Activated CD4-positive, alpha-beta T cell treated with anti-CD3 and anti-CD28 coated beads, Interleukin-2, amount 50 U/mL, for 4 hours (primary cell): ENCODE measurements at regions not wholly inside any gene's neighbourhood (a gene's known extent, or its start where the extent isn't known, plus 50 kb on each side); places are given as distances from the start of the nearest gene placed in this dataset.

Experiments
- DNase-seq, 2 experiments: peaks; one replicate each; pipeline ENCODE4 v3.0.0-alpha.2; 2020

GRCh38 chr4:110900213-110900769 is 277.4 kb upstream of the PITX2 start:
- no peak for DNase-seq

GRCh38 chr4:110902500-110902899 is 279.6 kb upstream of the PITX2 start:
- DNase-seq, result no peak

DNA sequence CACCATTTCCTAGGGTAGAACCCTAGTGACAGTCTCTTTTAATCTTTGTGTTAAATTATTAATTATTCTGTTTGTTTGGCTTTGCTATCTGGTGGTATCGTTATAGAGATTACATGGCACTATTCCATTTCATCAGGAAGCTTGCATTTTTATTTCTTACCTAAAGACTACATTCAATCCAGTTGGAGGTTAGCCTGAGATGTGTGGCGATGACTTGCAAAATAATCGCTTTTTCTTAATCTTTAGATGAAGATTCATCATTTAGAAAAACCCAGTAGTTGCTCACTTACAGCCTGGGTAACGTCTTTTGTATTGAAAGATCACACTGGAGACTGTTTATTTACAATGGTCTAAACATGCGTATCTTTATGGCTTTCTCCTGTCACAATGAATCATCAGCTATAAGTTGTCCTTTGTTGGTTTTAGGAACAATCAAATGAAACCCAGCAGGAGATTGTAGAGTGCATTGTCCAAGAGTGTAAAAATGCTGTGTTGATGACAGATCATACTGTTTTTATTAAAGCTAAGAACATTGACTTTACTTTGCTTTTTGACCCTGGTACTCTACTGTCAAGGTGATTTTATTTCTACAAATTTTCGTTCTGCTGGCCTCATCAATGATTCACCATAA is 281.7 kb upstream of the PITX2 start:
- no peak for DNase-seq

GRCh38 chr4:110905367-110905766 is 282.5 kb upstream of the PITX2 start:
- no peak for DNase-seq

GRCh38 chr4:110907801-110908313 is 285.0 kb upstream of the PITX2 start:
- no peak for DNase-seq

GRCh38 chr4:110914791-110915190 is 291.9 kb upstream of the PITX2 start:
- no peak for DNase-seq

DNA sequence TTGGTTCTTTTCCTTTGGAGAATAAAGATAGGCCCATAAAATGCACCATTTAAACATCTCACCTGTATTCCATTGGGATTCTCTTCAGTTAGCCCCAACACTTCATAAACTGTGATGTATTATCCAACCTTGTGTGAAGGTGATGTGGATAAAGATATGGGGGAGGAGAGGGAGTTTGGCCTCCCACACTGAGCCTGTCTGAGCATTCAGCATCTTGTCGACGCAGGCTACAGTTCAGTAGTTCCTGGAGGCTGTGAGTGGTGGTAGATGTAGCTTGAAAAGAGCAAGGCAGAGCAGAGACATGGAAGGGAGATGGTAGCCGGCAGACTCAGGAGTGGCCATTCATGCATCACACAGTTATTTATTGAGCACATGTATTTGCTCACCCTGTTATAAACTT is 292.4 kb upstream of the PITX2 start:
- no peak for DNase-seq

DNA sequence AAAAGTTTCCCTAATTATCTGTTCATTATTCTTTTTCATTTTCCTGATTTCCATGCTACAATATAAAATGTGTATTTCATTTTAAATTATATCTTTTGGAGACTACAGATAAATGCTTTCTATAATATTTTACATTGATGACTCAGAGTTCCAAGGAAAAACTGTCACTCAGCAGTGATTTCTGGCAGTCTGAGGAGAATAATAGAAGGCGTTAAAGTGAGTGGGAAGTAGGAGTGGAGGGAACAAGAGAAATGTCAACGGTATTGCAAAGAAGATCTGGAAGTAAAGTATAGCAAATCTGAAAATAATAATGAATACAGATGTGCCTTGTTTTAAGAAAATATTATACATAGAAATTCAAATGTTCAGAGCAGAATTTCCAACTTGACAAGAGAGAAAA is 293.6 kb upstream of the PITX2 start:
- no peak for DNase-seq

DNA sequence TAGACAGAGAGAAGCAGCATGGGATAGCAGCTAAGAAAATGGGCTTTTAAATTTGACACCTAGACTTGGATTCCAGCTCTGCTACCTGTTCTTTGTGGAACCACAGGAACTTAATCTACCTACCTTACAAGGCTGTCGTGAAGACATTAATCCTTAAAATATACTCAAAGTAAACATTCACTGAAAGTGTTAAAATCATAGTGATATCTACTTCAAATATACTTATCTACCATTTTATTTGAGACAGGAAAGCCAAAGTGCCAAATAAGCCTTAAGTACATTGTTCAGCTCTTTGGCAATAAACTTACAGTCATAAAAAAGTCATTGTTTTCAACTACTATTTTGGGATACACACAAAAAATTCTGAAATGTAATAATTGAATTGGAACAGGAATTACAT is 295.0 kb upstream of the PITX2 start:
- no peak for DNase-seq

DNA sequence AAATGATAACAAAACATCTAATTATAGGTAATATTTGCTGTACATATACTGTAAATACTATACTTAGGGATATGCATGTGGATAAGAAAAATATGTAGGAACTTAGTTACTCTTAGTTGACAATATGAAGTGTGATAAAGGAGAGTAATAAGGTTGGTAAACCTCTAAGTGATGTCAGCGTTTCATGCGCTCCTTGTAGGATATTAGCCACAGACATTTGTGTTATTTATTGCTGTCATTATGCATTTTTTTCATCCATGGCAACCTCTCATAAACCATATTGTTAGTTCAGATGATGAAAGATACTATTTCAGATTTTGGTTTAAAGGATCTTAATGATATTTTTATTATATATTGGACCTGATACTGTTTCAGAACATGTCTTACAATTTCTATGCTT is 298.1 kb upstream of the PITX2 start:
- no peak for DNase-seq

DNA sequence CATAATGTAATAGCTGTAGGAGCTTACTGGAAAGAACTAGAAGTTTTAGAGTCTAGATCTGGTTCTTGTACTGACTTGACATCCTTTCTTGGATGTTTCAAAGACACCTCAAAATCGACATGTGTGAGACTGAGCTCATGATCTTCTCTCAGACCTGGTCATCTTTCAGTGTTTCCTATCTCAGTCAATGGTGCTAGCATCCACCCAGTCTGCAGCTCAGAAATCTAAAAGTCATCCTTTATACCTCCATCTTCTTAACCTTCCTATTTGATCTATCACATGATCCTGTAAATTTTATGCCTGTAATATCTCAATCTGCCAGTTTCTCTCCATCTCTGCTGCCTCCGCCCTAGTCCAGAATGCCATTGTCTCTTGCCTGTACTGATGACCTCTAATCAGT is 301.9 kb upstream of the PITX2 start:
- no peak for DNase-seq

GRCh38 chr4:110926841-110927400 is 304.0 kb upstream of the PITX2 start:
- DNase-seq, result no peak

- DNase-seq, result no peak
Measured at GRCh38 chr4:110933341-110933740, 310.5 kb upstream of the PITX2 start.

GRCh38 chr4:110944501-110944900 is 321.6 kb upstream of the PITX2 start:
- no peak for DNase-seq

DNA sequence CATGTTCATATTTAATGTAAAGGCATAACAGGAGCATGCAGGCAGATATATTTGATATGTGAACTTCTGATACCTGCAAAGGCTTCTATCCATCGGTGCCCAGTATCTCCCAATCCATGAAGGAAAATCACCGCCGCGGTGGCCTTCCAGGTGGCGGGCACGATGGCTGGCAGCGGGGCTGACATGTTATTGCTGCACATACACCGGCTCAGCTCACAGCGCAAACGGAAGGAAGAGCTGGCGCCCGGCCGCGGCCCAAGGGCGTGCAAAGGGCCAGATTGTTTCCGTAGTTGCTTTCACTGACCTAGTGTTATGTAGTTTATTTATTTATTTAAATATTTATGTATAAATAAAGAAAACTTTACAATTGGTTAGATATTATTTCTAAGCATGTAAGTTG is 322.7 kb upstream of the PITX2 start:
- no peak for DNase-seq

GRCh38 chr4:110949542-110949941 is 326.7 kb upstream of the PITX2 start:
- DNase-seq, result no peak

DNA sequence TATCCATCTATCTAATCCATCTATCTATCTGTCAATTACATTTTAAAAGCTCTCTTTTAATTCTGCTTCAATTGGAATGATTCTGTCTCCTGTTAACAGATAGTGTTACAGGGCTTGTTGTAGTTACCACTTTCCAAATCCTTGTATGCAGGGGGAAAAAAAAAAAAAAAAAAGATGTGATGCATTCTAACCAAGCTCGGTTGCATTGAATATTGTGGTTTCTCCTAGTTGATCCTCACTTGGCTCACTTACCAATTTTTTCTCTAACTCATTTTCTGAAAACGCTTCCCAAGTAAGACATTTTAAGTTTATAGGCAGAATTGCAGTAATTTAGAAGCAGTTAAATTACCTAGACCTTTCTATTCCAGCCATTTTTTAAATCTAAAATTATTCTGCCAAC is 327.9 kb upstream of the PITX2 start:
- DNase-seq, result no peak

DNA sequence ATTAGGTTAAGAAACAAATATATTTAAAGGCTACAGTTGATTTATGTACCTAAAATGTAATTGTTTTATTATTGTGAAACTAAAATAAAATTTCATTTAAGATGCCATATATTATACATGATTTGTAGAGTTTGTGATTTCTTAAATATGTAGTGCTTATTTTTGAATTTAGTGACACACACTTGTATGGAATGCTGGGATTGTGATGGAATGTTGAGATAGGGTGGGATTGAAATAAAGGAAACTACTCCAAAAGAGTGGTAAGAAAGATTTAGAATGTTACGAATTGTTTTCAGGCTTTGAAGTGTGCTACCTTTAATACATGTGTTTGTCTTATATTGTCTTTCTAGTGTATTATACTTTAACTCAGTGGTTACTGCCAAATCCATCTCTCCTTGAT is 330.3 kb upstream of the PITX2 start:
- no peak for DNase-seq

- no peak for DNase-seq
Measured at GRCh38 chr4:110953898-110954297, 331.0 kb upstream of the PITX2 start.

DNA sequence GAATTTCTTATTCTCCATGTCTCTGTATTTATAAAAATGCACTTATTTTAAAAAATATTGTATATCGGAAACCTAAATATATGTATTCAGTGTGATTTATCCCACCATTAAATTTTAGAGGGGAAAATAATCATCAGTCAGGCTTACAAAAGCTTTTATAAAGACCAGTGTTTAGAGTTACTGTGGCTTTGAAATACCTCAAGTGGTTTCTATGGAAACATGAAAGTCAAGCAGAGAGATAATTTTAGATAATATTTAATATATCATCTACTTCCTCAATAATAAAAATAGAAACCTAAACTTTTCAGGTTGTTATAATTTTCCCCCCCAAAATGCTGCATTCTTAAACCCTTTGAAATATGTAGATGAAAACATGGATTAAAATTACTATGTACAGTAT is 332.9 kb upstream of the PITX2 start:
- no peak for DNase-seq

DNA sequence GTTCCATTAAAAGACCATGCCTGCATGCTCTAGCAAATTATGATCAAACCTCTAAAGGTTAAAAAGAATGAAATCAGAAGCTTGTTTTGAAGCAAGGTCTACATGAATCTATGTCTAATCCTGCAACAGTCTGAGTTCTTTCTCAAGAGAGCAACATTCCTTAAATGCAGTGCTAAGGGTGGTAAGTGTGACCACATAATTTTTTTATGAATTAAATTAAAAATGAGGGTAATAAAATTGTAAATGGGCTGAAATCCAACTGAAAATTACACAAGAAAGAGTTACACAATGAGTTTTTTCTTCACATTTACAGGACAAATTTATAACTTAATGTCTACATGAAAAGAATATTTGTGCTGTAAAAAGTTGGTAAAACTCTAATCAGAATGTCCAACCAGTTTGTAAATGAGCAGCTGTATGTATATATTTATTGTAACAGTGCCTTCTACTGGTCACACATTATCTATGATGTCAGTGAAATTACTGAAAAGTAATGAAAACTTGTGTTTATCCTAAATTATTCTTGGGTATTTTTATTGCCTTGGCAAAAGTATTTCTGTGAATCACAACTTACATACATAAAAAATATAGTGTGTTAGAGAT is 336.3 kb upstream of the PITX2 start:
- no peak for DNase-seq

DNA sequence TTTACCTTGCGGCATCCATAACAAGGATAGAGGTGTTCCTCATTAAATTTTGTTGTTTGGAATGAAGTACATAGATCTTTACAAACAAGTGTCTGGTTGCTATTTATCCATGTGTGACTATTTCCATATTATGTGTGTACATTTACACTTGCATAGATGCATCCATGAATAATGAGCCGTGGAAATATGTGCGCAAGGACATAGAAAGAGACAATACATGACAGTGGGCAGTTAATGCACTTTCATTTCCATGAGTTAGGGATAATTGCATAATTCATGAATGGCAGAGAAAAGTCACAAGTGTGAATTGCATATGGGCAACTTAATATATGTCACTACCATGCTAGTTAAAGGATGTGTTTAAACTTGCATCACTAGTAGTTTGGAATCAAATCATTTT is 338.2 kb upstream of the PITX2 start:
- DNase-seq, result no peak

DNA sequence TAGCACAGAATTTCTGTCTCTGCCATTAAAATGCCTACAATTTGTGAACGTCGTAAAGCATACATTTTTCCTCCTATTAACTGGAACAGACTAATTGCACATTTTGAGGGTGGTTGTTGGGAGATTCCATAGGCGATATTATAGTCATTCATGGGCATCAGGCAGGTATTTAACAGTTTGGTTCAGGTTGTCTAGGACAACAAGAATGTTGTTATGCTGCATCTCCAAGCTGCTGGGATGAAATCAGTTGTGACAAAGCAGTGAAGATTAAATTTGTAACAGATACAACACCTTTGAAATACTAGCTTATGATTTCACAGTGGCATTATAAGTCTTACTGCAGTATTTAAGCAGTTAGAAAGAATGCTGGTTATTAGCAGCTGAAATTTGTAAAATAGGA is 339.7 kb upstream of the PITX2 start:
- DNase-seq, result no peak

DNA sequence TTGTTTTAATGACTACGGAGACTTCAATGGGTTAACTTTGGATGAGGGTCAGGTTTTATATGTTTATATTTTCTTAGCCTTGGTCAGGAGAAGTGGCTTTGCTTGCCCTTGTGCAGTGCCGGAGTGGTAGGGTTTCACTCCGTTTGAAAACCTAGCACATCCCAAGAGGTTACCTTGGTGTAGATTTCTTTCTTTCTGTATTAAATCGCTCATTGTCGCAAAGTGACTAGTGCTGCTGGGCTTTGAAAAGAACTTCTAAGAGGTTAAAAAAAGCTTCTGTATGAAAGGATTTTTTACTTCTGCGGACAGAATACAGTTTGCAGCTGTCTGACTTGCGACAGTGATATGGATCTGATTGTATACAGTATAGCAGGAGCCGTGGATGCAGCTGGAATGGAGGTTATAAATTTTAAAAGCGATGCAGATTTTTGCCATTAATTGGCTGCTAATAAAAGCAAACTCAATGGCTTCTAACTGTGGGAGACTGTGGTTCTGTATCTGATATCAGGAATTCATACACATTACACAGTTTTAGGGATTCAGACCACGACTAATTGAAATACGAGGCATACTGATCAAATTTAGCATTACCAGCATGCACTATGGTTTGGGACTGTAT is 340.9 kb upstream of the PITX2 start:
- DNase-seq, result no peak
